Epithelial cell of esophagus (primary cell): ENCODE measurements at regions not wholly inside any gene's neighbourhood (a gene's known extent, or its start where the extent isn't known, plus 50 kb on each side); places are given as distances from the start of the nearest gene placed in this dataset.

Experiments used
- DNase-seq: peaks from one replicate; pipeline ENCODE4 v3.0.0; 2010; ENCODE audit warnings: low read depth
- H3K4me3 ChIP-seq: 2 replicates; pipeline ENCODE4 v1.5.1; 2011; ENCODE audit warnings: mild to moderate bottlenecking, low read length, control low read depth
- TF ChIP-seq, protein P1 (sequence below): IDR thresholded peaks from 2 replicates; pipeline ENCODE4 v1.5.1; 2011; ENCODE audit warnings: low read depth, mild to moderate bottlenecking, low read length, control low read depth, inconsistent platforms; ENCODE audit not compliant: insufficient read depth; ENCODE audit errors: missing control alignments

DNA sequence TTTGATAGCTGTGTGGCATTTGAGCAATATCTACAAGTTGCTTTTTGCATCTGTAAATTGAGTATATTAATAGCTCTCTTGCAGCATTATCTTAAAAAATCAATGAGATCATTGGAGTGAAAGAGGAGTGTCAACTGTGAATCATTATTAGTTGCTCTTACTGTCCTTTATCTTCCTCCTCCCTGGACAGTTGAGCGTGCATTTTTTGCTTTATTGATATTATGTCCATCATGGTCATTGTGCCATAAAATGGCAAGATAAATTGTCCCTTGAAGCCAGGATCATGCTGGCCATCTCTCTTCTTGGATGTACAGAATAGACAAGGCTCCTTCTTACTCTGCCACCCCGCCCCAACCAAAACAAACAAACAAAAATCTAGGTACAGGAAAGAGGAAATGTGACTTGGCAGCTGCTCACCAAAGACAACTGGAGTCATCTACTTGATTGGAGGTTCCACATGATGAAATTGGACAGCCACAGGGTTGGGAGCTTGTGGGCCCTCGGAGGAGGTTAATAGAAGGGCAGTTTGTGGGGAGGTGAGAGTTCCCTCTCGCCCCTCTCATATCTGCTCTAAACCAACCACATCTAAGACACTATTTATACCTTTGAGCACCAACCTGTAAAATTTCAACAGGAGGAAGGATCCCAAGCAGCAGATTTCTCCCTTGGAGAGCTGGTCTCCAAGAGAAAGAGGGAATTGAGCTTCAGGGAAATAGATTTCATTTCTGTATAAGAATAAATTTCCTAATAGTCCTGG, 252.7 kb downstream of the SKIDA1 start:
- TF ChIP-seq, protein P1, sequence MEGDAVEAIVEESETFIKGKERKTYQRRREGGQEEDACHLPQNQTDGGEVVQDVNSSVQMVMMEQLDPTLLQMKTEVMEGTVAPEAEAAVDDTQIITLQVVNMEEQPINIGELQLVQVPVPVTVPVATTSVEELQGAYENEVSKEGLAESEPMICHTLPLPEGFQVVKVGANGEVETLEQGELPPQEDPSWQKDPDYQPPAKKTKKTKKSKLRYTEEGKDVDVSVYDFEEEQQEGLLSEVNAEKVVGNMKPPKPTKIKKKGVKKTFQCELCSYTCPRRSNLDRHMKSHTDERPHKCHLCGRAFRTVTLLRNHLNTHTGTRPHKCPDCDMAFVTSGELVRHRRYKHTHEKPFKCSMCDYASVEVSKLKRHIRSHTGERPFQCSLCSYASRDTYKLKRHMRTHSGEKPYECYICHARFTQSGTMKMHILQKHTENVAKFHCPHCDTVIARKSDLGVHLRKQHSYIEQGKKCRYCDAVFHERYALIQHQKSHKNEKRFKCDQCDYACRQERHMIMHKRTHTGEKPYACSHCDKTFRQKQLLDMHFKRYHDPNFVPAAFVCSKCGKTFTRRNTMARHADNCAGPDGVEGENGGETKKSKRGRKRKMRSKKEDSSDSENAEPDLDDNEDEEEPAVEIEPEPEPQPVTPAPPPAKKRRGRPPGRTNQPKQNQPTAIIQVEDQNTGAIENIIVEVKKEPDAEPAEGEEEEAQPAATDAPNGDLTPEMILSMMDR = no peak
- H3K4me3 ChIP-seq = no peak overlapping the region
- peak; percentile 49 for DNase-seq

DNA sequence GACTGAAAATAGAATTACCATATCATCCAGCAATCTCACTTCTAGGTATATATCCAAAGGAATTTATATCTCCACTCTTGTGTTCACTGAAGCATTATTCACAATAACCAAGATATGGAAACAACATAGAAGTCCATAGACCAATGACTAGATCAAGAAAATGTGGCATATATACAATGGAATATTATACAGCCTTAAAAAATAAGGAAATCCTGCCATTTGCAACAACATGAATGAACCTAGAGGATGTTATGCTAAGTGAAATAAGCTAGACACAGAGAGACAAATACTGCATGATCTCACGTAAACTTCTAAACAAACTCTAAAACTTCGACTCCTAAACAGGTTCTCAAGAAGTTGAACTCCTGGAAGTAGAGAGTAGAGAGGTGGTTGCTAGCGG, 254.5 kb downstream of the SKIDA1 start:
- TF ChIP-seq, protein P1 = no peak
- DNase-seq = no peak
- no peak overlapping the region for H3K4me3 ChIP-seq

- no peak overlapping the region for H3K4me3 ChIP-seq
- TF ChIP-seq, protein P1 = no peak
- DNase-seq = no peak
Observed at GRCh38 chr10:21269289-21269688, 256.2 kb downstream of the SKIDA1 start.

- H3K4me3 ChIP-seq = no peak overlapping the region
- DNase-seq = peak; percentile 79
- TF ChIP-seq, protein P1 = no peak
Observed at GRCh38 chr10:21265622-21266021, 259.9 kb downstream of the SKIDA1 start.

GRCh38 chr10:21264271-21264670, 261.2 kb downstream of the SKIDA1 start:
- TF ChIP-seq, protein P1 = no peak
- DNase-seq = peak; percentile 94
- H3K4me3 ChIP-seq = no peak overlapping the region

DNA sequence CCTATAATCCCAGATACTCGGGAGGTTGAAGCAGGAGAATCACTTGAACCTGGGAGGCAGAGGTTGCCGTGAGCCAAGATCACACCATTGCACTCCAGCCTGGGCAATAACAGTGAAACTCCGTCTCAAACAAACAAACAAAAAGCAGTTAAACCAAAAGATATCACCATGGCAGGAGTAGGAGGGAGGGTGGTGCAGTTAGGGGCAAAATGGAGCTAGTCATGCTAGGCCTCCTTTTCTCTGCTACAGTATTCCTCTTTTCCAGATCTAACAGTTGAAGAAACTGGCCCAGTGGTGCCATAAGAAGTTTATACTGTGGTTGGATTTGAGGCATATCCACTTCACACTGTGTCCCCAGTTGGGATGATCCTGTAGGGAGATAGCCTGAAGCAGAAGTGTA, 261.6 kb downstream of the SKIDA1 start:
- DNase-seq = no peak
- TF ChIP-seq, protein P1 = no peak
- no peak overlapping the region for H3K4me3 ChIP-seq

- TF ChIP-seq, protein P1 = no peak
- no peak for DNase-seq
Observed at GRCh38 chr10:21263263-21263803, 262.1 kb downstream of the SKIDA1 start.

More at GRCh38 chr10:21263263-21263803, 262.1 kb downstream of the SKIDA1 start:
- H3K4me3 ChIP-seq = no peak overlapping the region
